ENCODE measurements at regions not wholly inside any gene's neighbourhood (a gene's known extent, or its start where the extent isn't known, plus 50 kb on each side); places are given as distances from the start of the nearest gene placed in this dataset.

DNA sequence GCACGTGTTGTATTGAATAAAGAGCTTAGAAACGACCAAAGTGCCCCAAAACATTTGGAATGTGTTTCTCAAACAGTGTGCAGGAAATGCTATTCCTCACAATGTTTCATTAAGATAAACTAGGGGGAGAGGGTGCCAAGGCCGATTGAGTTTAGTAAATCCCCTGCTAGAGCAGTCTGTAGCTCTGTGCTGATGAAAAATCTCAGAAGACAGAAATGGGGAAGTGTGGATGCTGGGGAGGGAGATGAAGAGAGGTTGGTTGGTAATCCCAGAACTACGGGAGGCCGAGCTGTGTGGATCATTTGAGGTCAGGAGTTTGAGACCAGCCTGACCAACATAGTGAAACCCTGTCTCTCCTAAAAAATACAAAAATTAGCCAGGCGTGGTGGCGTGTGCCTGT, 121.2 kb downstream of the FOXB1 start:
- TF ChIP-seq, protein P1, sequence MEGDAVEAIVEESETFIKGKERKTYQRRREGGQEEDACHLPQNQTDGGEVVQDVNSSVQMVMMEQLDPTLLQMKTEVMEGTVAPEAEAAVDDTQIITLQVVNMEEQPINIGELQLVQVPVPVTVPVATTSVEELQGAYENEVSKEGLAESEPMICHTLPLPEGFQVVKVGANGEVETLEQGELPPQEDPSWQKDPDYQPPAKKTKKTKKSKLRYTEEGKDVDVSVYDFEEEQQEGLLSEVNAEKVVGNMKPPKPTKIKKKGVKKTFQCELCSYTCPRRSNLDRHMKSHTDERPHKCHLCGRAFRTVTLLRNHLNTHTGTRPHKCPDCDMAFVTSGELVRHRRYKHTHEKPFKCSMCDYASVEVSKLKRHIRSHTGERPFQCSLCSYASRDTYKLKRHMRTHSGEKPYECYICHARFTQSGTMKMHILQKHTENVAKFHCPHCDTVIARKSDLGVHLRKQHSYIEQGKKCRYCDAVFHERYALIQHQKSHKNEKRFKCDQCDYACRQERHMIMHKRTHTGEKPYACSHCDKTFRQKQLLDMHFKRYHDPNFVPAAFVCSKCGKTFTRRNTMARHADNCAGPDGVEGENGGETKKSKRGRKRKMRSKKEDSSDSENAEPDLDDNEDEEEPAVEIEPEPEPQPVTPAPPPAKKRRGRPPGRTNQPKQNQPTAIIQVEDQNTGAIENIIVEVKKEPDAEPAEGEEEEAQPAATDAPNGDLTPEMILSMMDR (IDR thresholded peaks at IDR 0.05; ENCODE audit: borderline replicate concordance, extremely low read depth, low read length, poor library complexity, severe bottlenecking) = no peak
- no peak for TF ChIP-seq EZH2 (IDR thresholded peaks at IDR 0.05; ENCODE audit: borderline replicate concordance, low read depth, low read length, severe bottlenecking)
